ENCODE measurements at regions not wholly inside any gene's neighbourhood (a gene's known extent, or its start where the extent isn't known, plus 50 kb on each side); places are given as distances from the start of the nearest gene placed in this dataset.

- TF ChIP-seq EP300 (IDR thresholded peaks at IDR 0.05) (no peak), CTCF (IDR thresholded peaks at IDR 0.05) (no peak), POLR2A (IDR thresholded peaks at IDR 0.05) (no peak)
These were observed 106.7 kb upstream of the MIS18BP1 start for GRCh38 chr14:45359746-45360145.

All from ovary (tissue), 3 donors.